ENCODE measurements at regions not wholly inside any gene's neighbourhood (a gene's known extent, or its start where the extent isn't known, plus 50 kb on each side); places are given as distances from the start of the nearest gene placed in this dataset.
"Not testable (repeated sequence)": the region's sequence is repeated elsewhere in the genome, so short reads cannot be mapped to it uniquely, and the experiment has no call there.

- no peak for DNase-seq
- TF ChIP-seq POLR2A (IDR thresholded peaks at IDR 0.05; ENCODE audit: low read length) (no peak), GATA1 (IDR thresholded peaks at IDR 0.05; ENCODE audit: low read depth, low read length) (no peak)
Measured at GRCh38 chr2:185667452-185667851, 71.2 kb upstream of the FSIP2 start.

- peak in 1 of 2 experiments; percentile 21 for DNase-seq
- TF ChIP-seq GATA1 (IDR thresholded peaks at IDR 0.05; ENCODE audit: low read depth, low read length) = no peak
- no peak for TF ChIP-seq POLR2A (IDR thresholded peaks at IDR 0.05; ENCODE audit: low read length)
Measured at GRCh38 chr2:185668710-185669109, 69.9 kb upstream of the FSIP2 start.

DNA sequence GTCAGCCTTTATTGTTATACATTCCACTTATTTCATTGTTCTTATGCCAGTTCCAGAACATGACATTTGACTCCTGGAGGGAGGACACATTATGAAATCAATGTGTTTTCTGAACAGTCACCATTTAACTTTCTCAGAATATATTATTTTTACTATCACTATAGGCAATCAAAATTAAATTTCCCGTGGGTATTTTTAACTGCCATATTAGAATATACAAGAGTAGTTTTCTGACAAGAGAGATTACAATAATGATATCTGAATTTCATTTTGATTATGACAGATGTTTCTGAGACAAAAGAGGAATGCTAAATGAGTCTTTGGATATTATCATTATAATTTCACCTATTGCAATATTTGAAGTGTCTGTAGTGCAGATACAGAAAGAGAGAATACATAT lies 64.4 kb upstream of the FSIP2 start:
- TF ChIP-seq POLR2A (IDR thresholded peaks at IDR 0.05; ENCODE audit: low read length) (no peak), GATA1 (IDR thresholded peaks at IDR 0.05; ENCODE audit: low read depth, low read length) (no peak)
- no peak for DNase-seq

GRCh38 chr2:185676316-185676715 lies 62.3 kb upstream of the FSIP2 start:
- TF ChIP-seq GATA1 (IDR thresholded peaks at IDR 0.05; ENCODE audit: low read depth, low read length) (no peak), POLR2A (IDR thresholded peaks at IDR 0.05; ENCODE audit: low read length) (no peak)

DNA sequence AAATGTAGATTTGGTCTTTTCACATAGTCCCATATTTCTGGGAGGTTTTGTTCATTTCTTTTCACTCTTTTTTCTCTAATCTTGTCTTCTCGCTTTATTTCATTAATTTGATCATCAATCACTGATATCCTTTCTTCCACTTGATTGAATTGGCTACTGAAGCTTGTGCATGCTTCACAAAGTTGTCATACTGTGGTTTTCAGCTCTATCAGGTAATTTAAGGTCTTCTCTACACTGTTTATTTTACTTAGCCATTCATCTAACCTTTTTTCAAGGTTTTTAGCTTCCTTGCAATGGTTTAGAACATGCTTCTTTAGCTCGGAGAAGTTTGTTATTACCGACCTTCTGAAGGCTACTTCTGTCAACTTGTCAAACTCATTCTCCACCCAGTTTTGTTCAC lies 51.6 kb upstream of the FSIP2 start:
- not testable (repeated sequence) for DNase-seq

More at GRCh38 chr2:185676316-185676715, 62.3 kb upstream of the FSIP2 start:
- DNase-seq = no peak

DNA sequence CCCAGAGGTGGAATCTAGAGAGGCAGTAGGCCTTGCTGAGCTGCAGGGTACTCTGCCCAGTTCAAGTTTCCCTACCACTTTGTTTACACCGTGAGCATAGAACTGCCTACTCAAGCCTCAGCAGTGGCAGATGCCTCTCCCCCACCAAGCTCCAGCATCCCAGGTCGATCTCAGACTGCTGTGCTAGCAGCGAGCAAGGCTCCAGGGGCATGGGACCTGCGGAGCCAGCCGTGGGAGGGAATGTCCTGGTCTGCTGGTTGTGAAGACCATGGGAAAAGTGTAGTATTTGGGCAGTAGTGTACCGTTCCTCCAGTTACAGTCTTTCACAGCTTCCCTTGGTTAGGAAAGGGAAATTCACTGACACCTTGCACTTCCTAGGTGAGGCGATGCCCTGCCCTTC lies 50.6 kb upstream of the FSIP2 start:
- no peak for DNase-seq
- no peak for TF ChIP-seq POLR2A (IDR thresholded peaks at IDR 0.05; ENCODE audit: low read length)
- TF ChIP-seq GATA1 (IDR thresholded peaks at IDR 0.05; ENCODE audit: low read depth, low read length) = no peak
